Left renal cortex interstitium (tissue), 4 donors: ENCODE measurements at regions not wholly inside any gene's neighbourhood (a gene's known extent, or its start where the extent isn't known, plus 50 kb on each side); places are given as distances from the start of the nearest gene placed in this dataset.
A peak's percentile ranks its signal among the peaks of the same experiment; 100 is the strongest.

Experiments
- DNase-seq, 4 donors: peaks; one replicate each; pipeline ENCODE4 v3.0.0-alpha.2; 2013; ENCODE audit warnings: low read depth in 4 of 4, low spot score in 2 of 4, missing footprints in 1 of 4

- DNase-seq: no peak
These were observed 182.6 kb downstream of the TTLL2 start for GRCh38 chr6:167507376-167507945.

GRCh38 chr6:167508919-167509852 is 184.3 kb downstream of the TTLL2 start:
- DNase-seq: no peak

GRCh38 chr6:167509853-167510220 is 185.0 kb downstream of the TTLL2 start:
- DNase-seq: no peak

GRCh38 chr6:167510648-167511047 is 185.8 kb downstream of the TTLL2 start:
- no peak for DNase-seq

- no peak for DNase-seq
These were observed 187.9 kb downstream of the TTLL2 start for GRCh38 chr6:167512696-167513375.

- DNase-seq: peak in 1 of 4 donors; percentile 37
These were observed 188.9 kb downstream of the TTLL2 start for GRCh38 chr6:167513778-167514177.

GRCh38 chr6:167514524-167514923 is 189.6 kb downstream of the TTLL2 start:
- no peak for DNase-seq

- no peak for DNase-seq
These were observed 191.1 kb downstream of the TTLL2 start for GRCh38 chr6:167515873-167516507.

GRCh38 chr6:167517254-167517916 is 192.5 kb downstream of the TTLL2 start:
- no peak for DNase-seq

- no peak for DNase-seq
These were observed 198.5 kb downstream of the TTLL2 start for GRCh38 chr6:167523426-167523825.

- no peak for DNase-seq
These were observed 199.6 kb downstream of the TTLL2 start for GRCh38 chr6:167524261-167525111.

- no peak for DNase-seq
These were observed 200.9 kb downstream of the TTLL2 start for GRCh38 chr6:167525774-167526173.

- no peak for DNase-seq
These were observed 201.8 kb downstream of the TTLL2 start for GRCh38 chr6:167526465-167527368.

- DNase-seq: no peak
These were observed 203.4 kb downstream of the TTLL2 start for GRCh38 chr6:167528239-167528638.

- DNase-seq: no peak
These were observed 204.1 kb downstream of the TTLL2 start for GRCh38 chr6:167528976-167529375.

- no peak for DNase-seq
These were observed 204.8 kb downstream of the TTLL2 start for GRCh38 chr6:167529444-167530335.

GRCh38 chr6:167530951-167531350 is 206.1 kb downstream of the TTLL2 start:
- no peak for DNase-seq
